Effector memory CD8-positive, alpha-beta T cell (primary cell): ENCODE measurements at regions not wholly inside any gene's neighbourhood (a gene's known extent, or its start where the extent isn't known, plus 50 kb on each side); places are given as distances from the start of the nearest gene placed in this dataset.

Experiments used
- ATAC-seq: fragments of 150-1000 bp; cut with Tn5 transposase; replicated peaks from 2 replicates; pipeline ENCODE4 v1.10.0; 2021; ENCODE audit warnings: mild to moderate bottlenecking, moderate library complexity
- DNase-seq, 3 experiments: peaks; one replicate each; pipeline ENCODE4 v3.0.0; 2021
- H3K27ac Mint-ChIP-seq, 2 donors: one replicate each; pipeline ENCODE4 v1.8.0; 2022; ENCODE audit warnings: mild to moderate bottlenecking in 2 of 2, mixed read lengths in 2 of 2, moderate library complexity in 2 of 2
- H3K27me3 Mint-ChIP-seq, 2 donors: one replicate each; pipeline ENCODE4 v1.8.0; 2022; ENCODE audit warnings: mixed read lengths in 2 of 2
- H3K36me3 Mint-ChIP-seq: one replicate; pipeline ENCODE4 v1.8.0; 2022; ENCODE audit warnings: mild to moderate bottlenecking, moderate library complexity, mixed read lengths; ENCODE audit not compliant: insufficient read depth
- H3K4me1 Mint-ChIP-seq, 2 donors: one replicate each; pipeline ENCODE4 v1.8.0; 2022; ENCODE audit warnings: low read depth in 2 of 2, mixed read lengths in 2 of 2
- H3K4me3 Mint-ChIP-seq, 2 donors: one replicate each; pipeline ENCODE4 v1.8.0; 2022; ENCODE audit warnings: mild to moderate bottlenecking in 2 of 2, mixed read lengths in 2 of 2, moderate library complexity in 2 of 2
- H3K9me3 Mint-ChIP-seq, 2 donors: one replicate each; pipeline ENCODE4 v1.8.0; 2022; ENCODE audit warnings: mixed read lengths in 2 of 2

DNA sequence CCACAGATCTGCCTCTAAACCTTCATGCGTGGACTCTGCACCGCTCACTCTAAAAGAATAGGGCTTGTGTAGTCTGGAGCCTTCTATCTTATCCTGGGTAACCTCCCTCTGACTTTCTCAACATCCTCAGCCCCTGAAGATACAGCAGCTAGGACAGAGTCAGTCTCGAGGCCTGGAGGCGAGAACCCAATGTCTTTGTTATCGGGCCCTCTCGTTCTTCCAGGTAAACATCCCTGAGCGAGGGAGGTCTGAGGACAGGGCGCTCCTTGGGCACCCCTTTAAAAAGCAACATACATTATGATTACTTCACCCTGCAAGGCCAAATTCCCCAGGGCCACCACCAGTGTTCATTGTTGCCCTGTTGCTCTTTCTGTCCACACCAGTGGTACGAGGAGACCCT, 75.4 kb upstream of the PRNP start:
- H3K36me3 Mint-ChIP-seq = peaks cover 3% of the 10 kb centered on the region
- no peak overlapping the region for H3K4me3 Mint-ChIP-seq

DNA sequence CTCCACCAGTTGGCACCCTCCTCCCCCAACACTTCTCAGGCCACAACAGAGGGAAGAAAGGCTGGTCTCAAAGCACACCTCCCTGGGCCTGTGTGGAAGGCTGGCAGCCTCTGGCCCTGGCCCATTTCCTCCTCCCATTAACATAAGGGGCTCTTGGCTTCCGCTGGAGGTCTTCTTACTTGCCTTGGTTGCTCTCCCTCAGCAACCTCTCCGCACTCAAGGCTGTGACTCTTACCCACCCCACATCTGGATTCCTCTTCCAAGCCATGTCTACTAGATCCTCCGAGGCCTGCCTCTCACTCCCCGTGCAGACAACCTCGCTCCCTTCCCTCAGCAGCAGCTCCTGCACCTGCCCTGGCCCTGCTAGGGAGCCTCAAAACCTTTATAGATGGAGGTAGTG, 76.7 kb upstream of the PRNP start:
- H3K27ac Mint-ChIP-seq = peak overlapping the region in 1 of 2 donors; percentile 21
- ATAC-seq (no peak), DNase-seq (no peak)
- H3K9me3 Mint-ChIP-seq = no peaks in the 10 kb centered on the region
- no peak overlapping the region for H3K4me3 Mint-ChIP-seq
- peaks cover 25 to 33% of the 10 kb centered on the region in 2 donors for H3K27me3 Mint-ChIP-seq
- peaks cover 0 to 5% of the 10 kb centered on the region in 2 donors for H3K4me1 Mint-ChIP-seq
- peaks cover 3% of the 10 kb centered on the region for H3K36me3 Mint-ChIP-seq

More for the DNA sequence above, 75.4 kb upstream of the PRNP start:
- peaks cover 0 to 5% of the 10 kb centered on the region in 2 donors for H3K4me1 Mint-ChIP-seq
- H3K27ac Mint-ChIP-seq = no peak overlapping the region
- ATAC-seq = no peak
- H3K27me3 Mint-ChIP-seq = peaks cover 20% of the 10 kb centered on the region in 2 donors
- no peak for DNase-seq
- H3K9me3 Mint-ChIP-seq = no peaks in the 10 kb centered on the region

DNA sequence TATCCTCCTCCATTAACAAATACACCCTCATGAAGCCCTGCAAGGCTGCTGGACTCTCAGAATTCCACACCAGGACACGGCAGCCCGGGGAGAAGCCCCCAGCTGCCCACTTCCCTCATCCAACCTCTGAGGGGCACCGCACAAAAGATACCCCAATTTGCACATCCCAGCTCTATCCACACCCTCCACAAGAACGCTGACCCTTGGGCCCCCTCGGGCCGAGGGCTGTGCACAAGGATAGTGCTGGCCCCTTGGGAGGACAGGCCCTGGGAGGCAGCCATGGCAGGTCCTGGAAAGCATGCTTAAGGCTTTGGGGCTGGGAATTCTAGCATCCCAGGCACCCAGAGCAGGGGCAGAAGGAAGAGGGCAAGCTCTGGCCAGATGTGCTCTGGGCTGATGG, 77.4 kb upstream of the PRNP start:
- no peaks in the 10 kb centered on the region for H3K4me1 Mint-ChIP-seq
- H3K27me3 Mint-ChIP-seq = peaks cover 32 to 38% of the 10 kb centered on the region in 2 donors
- no peak overlapping the region for H3K27ac Mint-ChIP-seq
- H3K4me3 Mint-ChIP-seq = no peak overlapping the region
- DNase-seq = no peak
- H3K9me3 Mint-ChIP-seq = no peaks in the 10 kb centered on the region
- ATAC-seq = no peak
- peaks cover 3% of the 10 kb centered on the region for H3K36me3 Mint-ChIP-seq

DNA sequence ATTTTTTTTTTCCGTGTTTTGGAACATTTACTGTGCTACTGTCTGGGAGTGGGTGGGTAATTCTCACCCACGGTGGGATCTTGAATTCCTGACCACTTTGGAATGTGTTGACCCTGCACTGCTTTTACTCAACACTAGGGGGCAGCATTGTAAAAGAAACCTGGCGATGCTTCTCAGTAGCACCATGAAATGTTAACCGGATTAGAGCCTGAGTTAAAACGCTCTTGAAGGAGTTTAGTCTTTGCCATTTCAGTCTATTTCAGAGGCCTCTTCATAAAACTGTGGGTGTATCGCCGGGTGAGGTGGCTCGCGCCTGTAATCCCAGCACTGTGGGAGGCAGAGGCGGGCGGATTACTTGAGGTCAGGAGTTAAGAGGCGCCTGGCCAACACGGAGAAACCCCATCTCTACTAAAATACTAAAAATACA, 79.0 kb upstream of the PRNP start:
- Mint-ChIP-seq H3K27me3 (peaks cover 42 to 43% of the 10 kb centered on the region in 2 donors), H3K9me3 (no peaks in the 10 kb centered on the region), H3K4me1 (no peaks in the 10 kb centered on the region), H3K4me3 (no peak overlapping the region), H3K36me3 (peaks cover 3% of the 10 kb centered on the region), H3K27ac (no peak overlapping the region)
- peak; percentile 88 for ATAC-seq
- DNase-seq = peak; percentile 59 to 63 (median 63)

DNA sequence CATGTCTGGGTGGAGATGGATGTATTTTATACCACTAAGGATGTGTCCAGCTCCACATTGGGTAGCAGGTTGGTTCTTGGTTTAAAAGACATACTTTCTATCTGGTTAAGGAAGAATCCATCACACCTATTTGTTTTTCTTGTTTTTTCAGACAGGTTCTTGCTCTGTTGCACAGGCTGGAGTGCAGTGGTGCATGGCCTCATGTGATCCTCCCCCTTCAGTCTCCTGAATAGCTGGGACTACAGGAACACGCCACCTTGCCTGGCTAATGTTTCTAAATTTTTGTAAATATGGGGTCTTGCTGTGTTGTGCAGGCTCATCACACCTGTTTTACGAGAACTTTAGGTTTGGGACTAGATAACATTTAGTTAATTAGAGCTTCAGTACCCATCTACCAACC, 80.2 kb upstream of the PRNP start:
- Mint-ChIP-seq H3K27ac (no peak overlapping the region), H3K36me3 (peaks cover 3% of the 10 kb centered on the region), H3K4me1 (no peaks in the 10 kb centered on the region), H3K9me3 (no peaks in the 10 kb centered on the region), H3K4me3 (no peak overlapping the region), H3K27me3 (peaks cover 47 to 52% of the 10 kb centered on the region in 2 donors)
- no peak for DNase-seq
- no peak for ATAC-seq

DNA sequence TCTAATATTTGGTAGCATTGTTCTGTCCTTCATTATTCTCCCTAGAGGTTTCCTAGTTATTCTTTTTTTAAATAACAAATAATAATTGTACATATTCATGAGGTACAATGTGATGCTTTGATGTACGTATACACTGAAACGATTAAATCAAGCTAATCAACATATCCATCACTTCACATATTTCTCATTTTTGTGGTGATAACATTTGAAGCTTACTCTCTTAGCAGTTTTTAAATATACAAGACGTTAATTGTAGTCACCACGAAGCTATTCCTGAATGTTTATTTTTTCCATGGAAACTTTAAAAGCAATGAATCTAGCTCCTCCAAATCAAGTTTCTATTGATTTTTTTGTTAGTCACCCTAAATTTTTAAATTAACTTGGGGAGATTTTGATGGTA, 81.1 kb upstream of the PRNP start:
- no peaks in the 10 kb centered on the region for H3K9me3 Mint-ChIP-seq
- H3K4me3 Mint-ChIP-seq = no peak overlapping the region
- no peaks in the 10 kb centered on the region for H3K4me1 Mint-ChIP-seq
- peaks cover 3% of the 10 kb centered on the region for H3K36me3 Mint-ChIP-seq
- H3K27me3 Mint-ChIP-seq = peaks cover 47 to 61% of the 10 kb centered on the region in 2 donors
- DNase-seq = no peak
- H3K27ac Mint-ChIP-seq = no peak overlapping the region
- ATAC-seq = no peak

DNA sequence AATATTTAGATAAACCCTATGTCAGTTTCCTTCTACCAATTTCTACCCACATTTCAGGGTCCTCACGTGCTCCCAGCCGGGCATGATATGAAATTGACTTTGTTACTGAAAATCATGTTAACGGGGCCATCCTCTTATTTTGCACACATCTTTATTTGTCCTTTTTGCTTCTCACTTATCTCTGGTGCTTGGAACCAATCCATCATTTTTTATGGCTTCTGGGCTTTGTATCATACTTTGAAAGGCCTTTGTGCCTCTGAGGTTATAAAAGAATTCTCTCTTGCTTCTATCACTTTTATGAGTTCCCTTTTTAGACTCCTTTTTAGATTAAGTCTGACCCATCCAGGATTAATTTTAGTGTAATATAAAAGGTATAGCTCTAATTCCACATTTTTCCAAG, 81.7 kb upstream of the PRNP start:
- H3K27ac Mint-ChIP-seq = no peak overlapping the region
- no peak for ATAC-seq
- no peaks in the 10 kb centered on the region for H3K36me3 Mint-ChIP-seq
- H3K9me3 Mint-ChIP-seq = no peaks in the 10 kb centered on the region
- DNase-seq = no peak
- no peaks in the 10 kb centered on the region for H3K4me1 Mint-ChIP-seq
- no peak overlapping the region for H3K4me3 Mint-ChIP-seq
- H3K27me3 Mint-ChIP-seq = peaks cover 48 to 64% of the 10 kb centered on the region in 2 donors

DNA sequence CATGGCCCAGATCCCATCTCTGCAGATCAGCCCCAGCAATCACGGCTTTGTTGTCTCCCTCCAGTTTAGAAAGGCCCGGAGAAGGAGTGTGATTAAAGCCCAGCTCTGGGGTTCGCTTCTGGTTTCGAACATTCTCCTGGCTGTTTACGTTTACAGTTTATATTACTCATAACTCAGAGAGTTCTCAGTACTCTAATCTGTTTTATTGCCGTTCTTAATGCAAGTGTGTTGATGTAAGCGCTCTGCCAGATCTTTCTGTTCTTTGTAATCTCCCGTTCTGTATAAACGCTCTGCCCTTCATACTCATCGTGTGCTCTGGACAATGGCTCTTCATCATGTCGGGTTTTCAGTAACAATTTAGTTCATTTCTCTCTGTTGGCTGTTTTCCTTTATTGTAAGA, 82.5 kb upstream of the PRNP start:
- DNase-seq (no peak), ATAC-seq (no peak)
- H3K27ac Mint-ChIP-seq = no peak overlapping the region
- H3K9me3 Mint-ChIP-seq = no peaks in the 10 kb centered on the region
- H3K4me3 Mint-ChIP-seq = no peak overlapping the region
- peaks cover 3% of the 10 kb centered on the region for H3K36me3 Mint-ChIP-seq
- peaks cover 54 to 71% of the 10 kb centered on the region in 2 donors for H3K27me3 Mint-ChIP-seq
- no peaks in the 10 kb centered on the region for H3K4me1 Mint-ChIP-seq

DNA sequence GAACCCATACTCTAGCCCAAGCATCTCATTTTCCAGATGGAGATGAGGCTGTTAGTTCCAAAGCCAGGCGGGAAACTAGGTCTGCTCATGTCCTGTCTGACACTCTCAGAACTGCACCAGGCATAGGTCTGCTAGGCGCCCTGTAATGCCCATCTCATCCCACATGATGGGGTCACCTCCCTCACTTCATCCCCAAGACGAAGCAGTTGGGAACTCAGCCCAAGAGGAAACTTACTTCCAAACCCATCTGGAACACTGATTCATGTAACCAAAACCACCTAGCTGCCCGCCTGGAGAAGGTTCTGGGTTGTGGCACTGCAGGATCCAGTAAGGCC, 84.0 kb upstream of the PRNP start:
- no peak overlapping the region for H3K27ac Mint-ChIP-seq
- H3K27me3 Mint-ChIP-seq = peaks cover 50 to 74% of the 10 kb centered on the region in 2 donors
- no peak for DNase-seq
- no peaks in the 10 kb centered on the region for H3K9me3 Mint-ChIP-seq
- no peak overlapping the region for H3K4me3 Mint-ChIP-seq
- ATAC-seq = no peak
- H3K4me1 Mint-ChIP-seq = no peaks in the 10 kb centered on the region
- H3K36me3 Mint-ChIP-seq = peaks cover 3% of the 10 kb centered on the region

DNA sequence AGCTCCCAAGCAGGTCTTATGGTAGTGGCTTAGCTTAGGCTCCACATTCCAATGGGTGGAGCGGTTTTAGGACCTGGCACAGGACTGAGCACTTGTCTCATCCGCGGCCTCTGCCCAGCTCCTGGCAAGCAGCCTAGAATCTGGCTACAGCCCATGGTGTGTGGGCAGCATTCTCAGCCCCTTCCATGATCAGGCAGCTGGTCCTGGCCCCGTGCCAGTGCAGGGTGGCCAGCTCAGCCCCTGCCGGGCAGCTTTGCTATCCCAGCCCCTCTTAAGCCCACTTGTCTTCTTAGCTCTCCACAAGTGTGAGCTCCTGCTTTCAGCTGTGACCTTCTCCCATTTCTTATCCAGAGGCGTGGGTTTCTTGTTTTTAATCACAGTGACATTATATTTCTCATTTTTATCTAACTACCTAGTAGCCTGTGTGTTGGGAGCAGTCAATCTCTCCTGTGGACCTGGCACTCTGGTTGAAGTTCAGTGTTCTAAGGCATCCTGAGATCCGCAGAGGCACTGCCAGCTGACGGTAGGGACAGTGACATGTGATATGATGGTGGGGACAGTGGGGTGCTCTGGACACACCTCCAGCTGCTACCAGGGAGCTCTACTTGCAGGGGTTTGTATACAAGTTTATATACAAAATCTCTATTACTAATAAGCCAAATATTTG, 84.5 kb upstream of the PRNP start:
- Mint-ChIP-seq H3K27ac (no peak overlapping the region), H3K4me1 (no peaks in the 10 kb centered on the region), H3K27me3 (peaks cover 51 to 74% of the 10 kb centered on the region in 2 donors), H3K36me3 (peaks cover 3% of the 10 kb centered on the region), H3K9me3 (no peaks in the 10 kb centered on the region), H3K4me3 (no peak overlapping the region)
- DNase-seq (no peak), ATAC-seq (no peak)

DNA sequence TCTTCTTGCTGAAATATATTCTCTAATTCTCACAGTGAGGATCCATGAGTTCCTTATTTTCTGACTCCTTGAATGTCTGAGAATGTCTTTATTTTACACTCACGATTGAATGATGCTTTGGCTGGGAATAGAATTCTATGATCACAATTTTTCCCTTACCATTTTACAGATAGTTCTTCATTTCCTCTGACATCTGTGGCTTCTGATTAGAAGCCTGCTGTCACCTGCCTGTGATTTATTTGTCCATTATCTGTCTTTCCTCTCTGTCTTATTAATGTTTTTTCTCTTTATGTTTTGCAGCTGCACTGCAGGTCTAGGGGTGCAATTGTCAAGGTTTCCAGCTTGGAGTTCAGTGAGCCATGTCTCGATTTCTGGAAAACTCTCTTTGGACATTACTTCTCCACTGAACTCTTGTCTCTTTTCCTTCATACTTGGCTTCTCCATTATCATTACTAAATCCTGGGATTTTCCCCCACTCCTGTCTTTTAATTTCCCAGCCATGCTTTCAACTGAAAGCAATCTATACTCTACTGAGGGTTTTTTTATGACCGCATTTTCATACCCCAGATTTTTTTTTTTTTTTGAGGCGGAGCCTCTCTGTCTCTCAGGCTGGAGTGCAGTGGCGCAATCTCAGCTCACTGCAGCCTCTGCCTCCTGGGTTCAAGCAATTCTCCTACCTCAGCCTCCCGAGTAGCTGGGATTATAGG, 85.8 kb upstream of the PRNP start:
- H3K4me1 Mint-ChIP-seq = no peaks in the 10 kb centered on the region
- no peak overlapping the region for H3K27ac Mint-ChIP-seq
- H3K27me3 Mint-ChIP-seq = peaks cover 48 to 71% of the 10 kb centered on the region in 2 donors
- ATAC-seq (no peak), DNase-seq (no peak)
- no peak overlapping the region for H3K4me3 Mint-ChIP-seq
- H3K36me3 Mint-ChIP-seq = peaks cover 3% of the 10 kb centered on the region
- H3K9me3 Mint-ChIP-seq = no peaks in the 10 kb centered on the region

DNA sequence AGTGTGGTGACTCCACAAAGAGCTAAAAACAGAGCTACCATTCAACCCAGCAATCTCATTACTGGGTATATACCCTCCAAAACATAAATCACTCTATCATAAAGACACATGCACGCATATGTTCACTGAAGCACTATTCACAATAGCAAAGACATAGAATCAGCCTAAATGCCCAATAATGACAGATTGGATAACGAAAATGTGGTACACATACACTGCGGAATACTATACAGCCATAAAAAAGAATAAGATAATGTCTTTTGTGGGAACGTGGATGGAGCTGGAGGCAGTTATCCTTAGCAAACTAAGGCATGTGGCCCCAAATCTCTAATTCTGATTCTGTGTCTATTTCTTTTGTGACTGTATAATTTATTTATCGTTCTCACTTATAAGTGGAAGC, 89.0 kb upstream of the PRNP start:
- no peak for DNase-seq
- Mint-ChIP-seq H3K36me3 (peaks cover 3% of the 10 kb centered on the region), H3K4me3 (no peak overlapping the region), H3K9me3 (no peaks in the 10 kb centered on the region), H3K27ac (no peak overlapping the region), H3K4me1 (peaks cover 5% of the 10 kb centered on the region in 2 donors), H3K27me3 (peaks cover 40 to 70% of the 10 kb centered on the region in 2 donors)
- ATAC-seq = no peak

DNA sequence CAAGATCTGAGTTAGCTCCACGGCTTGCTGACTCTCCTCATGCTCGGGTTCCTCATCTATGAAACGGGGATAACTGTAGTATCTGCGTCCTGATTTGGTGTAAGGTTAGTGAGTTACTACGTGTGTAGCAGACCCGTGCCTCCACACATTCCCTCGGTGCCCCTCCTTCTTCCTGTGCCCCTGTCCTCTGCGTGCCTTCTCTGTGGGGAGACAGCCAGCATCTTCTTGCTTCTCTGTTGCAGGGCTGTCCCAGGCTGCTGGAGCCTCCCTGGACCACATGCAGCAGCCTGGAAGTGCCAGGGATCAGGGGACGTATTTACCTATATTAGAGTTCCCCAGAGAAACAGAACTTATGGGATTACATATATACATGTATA, 93.1 kb upstream of the PRNP start:
- peaks cover 5% of the 10 kb centered on the region in 2 donors for H3K4me1 Mint-ChIP-seq
- peak overlapping the region in 1 of 2 donors; percentile 38 for H3K27ac Mint-ChIP-seq
- H3K36me3 Mint-ChIP-seq = no peaks in the 10 kb centered on the region
- no peak for ATAC-seq
- H3K4me3 Mint-ChIP-seq = peak overlapping the region; percentile 56 to 76
- DNase-seq = no peak
- H3K27me3 Mint-ChIP-seq = peaks cover 26 to 36% of the 10 kb centered on the region in 2 donors
- H3K9me3 Mint-ChIP-seq = no peaks in the 10 kb centered on the region
